ENCODE measurements at regions not wholly inside any gene's neighbourhood (a gene's known extent, or its start where the extent isn't known, plus 50 kb on each side); places are given as distances from the start of the nearest gene placed in this dataset.

DNA sequence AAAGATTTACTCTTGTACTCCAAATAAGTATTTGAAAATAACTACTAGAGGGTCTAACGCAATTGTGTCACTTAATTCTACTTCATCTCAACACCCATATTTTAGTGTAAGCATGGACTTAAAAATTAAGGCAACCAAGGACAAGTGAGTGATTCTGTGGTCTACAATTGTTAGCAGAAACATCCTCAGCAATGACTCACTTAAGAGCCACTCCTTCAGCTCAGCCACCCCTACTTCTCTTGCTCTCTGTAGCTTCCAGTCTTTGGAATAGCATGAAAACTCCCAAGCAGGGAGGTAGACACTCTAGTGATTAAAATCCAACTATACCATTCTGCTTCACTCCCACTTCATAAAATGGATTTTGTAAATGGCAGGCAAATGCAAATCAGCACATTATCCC, 116.0 kb upstream of the LRRN1 start:
- TF ChIP-seq, protein P1, sequence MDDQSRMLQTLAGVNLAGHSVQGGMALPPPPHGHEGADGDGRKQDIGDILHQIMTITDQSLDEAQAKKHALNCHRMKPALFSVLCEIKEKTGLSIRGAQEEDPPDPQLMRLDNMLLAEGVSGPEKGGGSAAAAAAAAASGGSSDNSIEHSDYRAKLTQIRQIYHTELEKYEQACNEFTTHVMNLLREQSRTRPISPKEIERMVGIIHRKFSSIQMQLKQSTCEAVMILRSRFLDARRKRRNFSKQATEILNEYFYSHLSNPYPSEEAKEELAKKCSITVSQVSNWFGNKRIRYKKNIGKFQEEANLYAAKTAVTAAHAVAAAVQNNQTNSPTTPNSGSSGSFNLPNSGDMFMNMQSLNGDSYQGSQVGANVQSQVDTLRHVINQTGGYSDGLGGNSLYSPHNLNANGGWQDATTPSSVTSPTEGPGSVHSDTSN (IDR thresholded peaks at IDR 0.05) = no peak
- TF ChIP-seq, protein P2, sequence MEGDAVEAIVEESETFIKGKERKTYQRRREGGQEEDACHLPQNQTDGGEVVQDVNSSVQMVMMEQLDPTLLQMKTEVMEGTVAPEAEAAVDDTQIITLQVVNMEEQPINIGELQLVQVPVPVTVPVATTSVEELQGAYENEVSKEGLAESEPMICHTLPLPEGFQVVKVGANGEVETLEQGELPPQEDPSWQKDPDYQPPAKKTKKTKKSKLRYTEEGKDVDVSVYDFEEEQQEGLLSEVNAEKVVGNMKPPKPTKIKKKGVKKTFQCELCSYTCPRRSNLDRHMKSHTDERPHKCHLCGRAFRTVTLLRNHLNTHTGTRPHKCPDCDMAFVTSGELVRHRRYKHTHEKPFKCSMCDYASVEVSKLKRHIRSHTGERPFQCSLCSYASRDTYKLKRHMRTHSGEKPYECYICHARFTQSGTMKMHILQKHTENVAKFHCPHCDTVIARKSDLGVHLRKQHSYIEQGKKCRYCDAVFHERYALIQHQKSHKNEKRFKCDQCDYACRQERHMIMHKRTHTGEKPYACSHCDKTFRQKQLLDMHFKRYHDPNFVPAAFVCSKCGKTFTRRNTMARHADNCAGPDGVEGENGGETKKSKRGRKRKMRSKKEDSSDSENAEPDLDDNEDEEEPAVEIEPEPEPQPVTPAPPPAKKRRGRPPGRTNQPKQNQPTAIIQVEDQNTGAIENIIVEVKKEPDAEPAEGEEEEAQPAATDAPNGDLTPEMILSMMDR (IDR thresholded peaks at IDR 0.05) = no peak
- TF ChIP-seq PHF8 (IDR thresholded peaks at IDR 0.05; ENCODE audit: borderline replicate concordance, low read depth) = no peak
- TF ChIP-seq CHD2 (IDR thresholded peaks at IDR 0.05; ENCODE audit: low read length, partially characterized antibody) = no peak
- TF ChIP-seq RAD21 (conservative IDR thresholded peaks at IDR 0.05 in 1 of 2, IDR thresholded peaks at IDR 0.05 in 1 of 2) = no peak
- no peak for TF ChIP-seq NR3C1 (IDR thresholded peaks at IDR 0.05)
- TF ChIP-seq RFX5 (IDR thresholded peaks at IDR 0.05) = no peak
- TF ChIP-seq POLR2A (IDR thresholded peaks at IDR 0.05; ENCODE audit: low read length) = no peak

Data from A549 (cell line).